H1 (cell line): ENCODE measurements at regions not wholly inside any gene's neighbourhood (a gene's known extent, or its start where the extent isn't known, plus 50 kb on each side); places are given as distances from the start of the nearest gene placed in this dataset.

Experiments used
- CTCF ChIA-PET: fragments of 300-600 bp; sonication (Branson Sonifier 250); formaldehyde crosslinking; loops from one replicate; lab custom pipeline; 2021; ENCODE audit not compliant: partially characterized antibody; lab: Charles Lee
- POLR2A ChIA-PET: fragments of 300-600 bp; sonication (Branson Sonifier 250); formaldehyde crosslinking; loops from one replicate; lab custom pipeline; 2021; ENCODE audit warnings: inconsistent platforms; ENCODE audit not compliant: partially characterized antibody; lab: Charles Lee
- DNase-seq, 2 experiments: peaks; one replicate each; pipeline versions ENCODE4 v3.0.0 to v3.0.0-alpha.2; 2010 to 2022; ENCODE audit warnings: low spot score in 2 of 2, low read depth in 1 of 2, mixed read lengths in 1 of 2
- FAIRE-seq: peaks from 2 replicates; lab custom pipeline; 2011; peaks lifted over from hg19 to GRCh38; lab: Jason Lieb, UNC
- H2AFZ ChIP-seq: 2 replicates; pipeline ENCODE4 v1.8.1; 2012; ENCODE audit warnings: low read length, inconsistent platforms
- H2AK5ac ChIP-seq: 2 replicates; pipeline ENCODE4 v1.6.1; 2013; ENCODE audit warnings: low read depth, low read length
- H2BK120ac ChIP-seq: replicated peaks from 2 replicates; pipeline ENCODE3; 2013; ENCODE audit warnings: low read depth, low read length, inconsistent platforms
- H2BK12ac ChIP-seq: 2 replicates; pipeline ENCODE4 v1.6.1; 2013; ENCODE audit warnings: low read depth, low read length
- H2BK15ac ChIP-seq: 2 replicates; pipeline ENCODE4 v1.6.1; 2013; ENCODE audit warnings: low read length
- H2BK20ac ChIP-seq: 2 replicates; pipeline ENCODE4 v1.6.1; 2013; ENCODE audit warnings: low read length
- H2BK5ac ChIP-seq: 2 replicates; pipeline ENCODE4 v1.6.1; 2013; ENCODE audit warnings: low read depth, low read length
- H3K14ac ChIP-seq: 2 replicates; pipeline ENCODE4 v1.6.1; 2013; ENCODE audit warnings: inconsistent platforms; ENCODE audit not compliant: insufficient read length
- H3K18ac ChIP-seq: 2 replicates; pipeline ENCODE4 v1.6.1; 2013; ENCODE audit warnings: low read length; ENCODE audit errors: extremely low read depth
- H3K23ac ChIP-seq: 2 replicates; pipeline ENCODE4 v1.6.1; 2013; ENCODE audit warnings: inconsistent platforms; ENCODE audit not compliant: insufficient read length
- H3K23me2 ChIP-seq: 2 replicates; pipeline ENCODE4 v1.6.1; 2013; ENCODE audit warnings: low read depth, low read length
- H3K27ac ChIP-seq: 2 replicates; pipeline ENCODE4 v1.6.1; 2011; ENCODE audit warnings: low read depth, low read length, inconsistent platforms
- H3K27me3 ChIP-seq, 4 experiments: replicated peaks in 1 of 4; 1 replicate in 1 of 4; 2 replicates in 3 of 4; pipeline versions ENCODE4 v1.6.1 to v1.8.1; 2011 to 2013; ENCODE audit warnings: low read length in 3 of 4, mild to moderate bottlenecking in 3 of 4, inconsistent platforms in 2 of 4, mixed read lengths in 2 of 4, moderate library complexity in 1 of 4; ENCODE audit not compliant: control insufficient read depth in 3 of 4, insufficient read depth in 3 of 4; ENCODE audit errors: extremely low read depth in 1 of 4
- H3K36me3 ChIP-seq, 4 experiments: 2 replicates each; pipeline versions ENCODE4 v1.6.1 to v1.8.1; 2011 to 2013; ENCODE audit warnings: mild to moderate bottlenecking in 4 of 4, low read length in 3 of 4, moderate library complexity in 2 of 4, control low read depth in 1 of 4, inconsistent platforms in 1 of 4; ENCODE audit not compliant: insufficient read depth in 4 of 4, control insufficient read depth in 2 of 4
- H3K4ac ChIP-seq: replicated peaks from 2 replicates; pipeline ENCODE3; 2013; ENCODE audit warnings: low read length, low read depth, mixed read lengths, inconsistent platforms; ENCODE audit not compliant: insufficient read length
- H3K4me1 ChIP-seq, 4 experiments: replicated peaks in 1 of 4; 1 replicate in 1 of 4; 2 replicates in 3 of 4; pipeline versions ENCODE4 v1.6.1 to v1.8.1; 2011 to 2013; ENCODE audit warnings: low read length in 3 of 4, inconsistent platforms in 2 of 4, mixed read lengths in 1 of 4; ENCODE audit not compliant: insufficient read depth in 4 of 4, control insufficient read depth in 3 of 4
- H3K4me2 ChIP-seq, 2 experiments: 2 replicates each; pipeline versions ENCODE4 v1.6.1 to v1.8.1; 2011 to 2013; ENCODE audit warnings: low read depth in 2 of 2, low read length in 2 of 2, control low read depth in 1 of 2, inconsistent platforms in 1 of 2, mild to moderate bottlenecking in 1 of 2; ENCODE audit not compliant: insufficient read depth in 1 of 2
- H3K4me3 ChIP-seq, 4 experiments: fragments of 200-600, 300-600 bp in 1 of 4; sonication (generic), shearing (Covaris generic), sonication (Bioruptor Twin) in 1 of 4; 2 replicates each; pipeline versions ENCODE4 v1.5.1 to v1.8.1; 2011 to 2016; ENCODE audit warnings: low read length in 4 of 4, low read depth in 3 of 4, control low read depth in 2 of 4, inconsistent platforms in 2 of 4, mild to moderate bottlenecking in 2 of 4, mixed read lengths in 1 of 4, moderate library complexity in 1 of 4; ENCODE audit not compliant: insufficient read depth in 2 of 4; ENCODE audit errors: extremely low read depth in 1 of 4
- H3K56ac ChIP-seq: replicated peaks from 2 replicates; pipeline ENCODE3; 2013; ENCODE audit warnings: low read depth, mild to moderate bottlenecking, mixed read lengths, low read length, inconsistent platforms; ENCODE audit not compliant: insufficient read length
- H3K79me1 ChIP-seq: 2 replicates; pipeline ENCODE4 v1.6.1; 2013; ENCODE audit warnings: low read depth, low read length, control low read depth
- H3K79me2 ChIP-seq, 2 experiments: 2 replicates each; pipeline versions ENCODE4 v1.6.1 to v1.8.1; 2012 to 2013; ENCODE audit warnings: low read length in 2 of 2, mild to moderate bottlenecking in 2 of 2, inconsistent platforms in 1 of 2; ENCODE audit not compliant: insufficient read depth in 2 of 2, control insufficient read depth in 1 of 2
- H3K9ac ChIP-seq, 4 experiments: replicated peaks in 1 of 4; 1 replicate in 1 of 4; 2 replicates in 3 of 4; pipeline versions ENCODE4 v1.6.1 to v1.8.1; 2011 to 2013; ENCODE audit warnings: low read depth in 3 of 4, low read length in 3 of 4, control low read depth in 2 of 4, mild to moderate bottlenecking in 2 of 4, moderate library complexity in 2 of 4, inconsistent platforms in 1 of 4; ENCODE audit errors: extremely low read depth in 1 of 4
- H3K9me3 ChIP-seq, 2 experiments: 2 replicates each; pipeline versions ENCODE4 v1.6.1 to v1.8.1; 2012 to 2013; ENCODE audit warnings: mild to moderate bottlenecking in 2 of 2, moderate library complexity in 2 of 2, control low read depth in 1 of 2, inconsistent platforms in 1 of 2, low read depth in 1 of 2, low read length in 1 of 2, mixed read lengths in 1 of 2; ENCODE audit not compliant: insufficient read depth in 2 of 2
- H4K20me1 ChIP-seq, 2 experiments: replicated peaks in 1 of 2; 2 replicates each; pipeline versions ENCODE3 to v1.8.1; 2011 to 2013; ENCODE audit warnings: inconsistent platforms in 2 of 2, low read length in 2 of 2, mild to moderate bottlenecking in 1 of 2; ENCODE audit not compliant: insufficient read depth in 2 of 2, control insufficient read depth in 1 of 2
- H4K5ac ChIP-seq: 2 replicates; pipeline ENCODE4 v1.6.1; 2013; ENCODE audit warnings: low read length, low read depth, mixed read lengths, inconsistent platforms; ENCODE audit not compliant: insufficient read length
- H4K8ac ChIP-seq: 2 replicates; pipeline ENCODE4 v1.8.0; 2013; ENCODE audit warnings: mild to moderate bottlenecking, moderate library complexity, low read length, inconsistent platforms; ENCODE audit not compliant: insufficient read depth; ENCODE audit errors: extremely low read depth
- H4K91ac ChIP-seq: replicated peaks from 2 replicates; pipeline ENCODE3; 2013; ENCODE audit warnings: low read length, mixed read lengths, inconsistent platforms; ENCODE audit not compliant: insufficient read length
- EZH2 ChIP-seq: fragments of 200-600 bp; sonication (generic); IDR thresholded peaks from 2 replicates; pipeline ENCODE4 v1.7.1; 2012; ENCODE audit warnings: low read depth, mild to moderate bottlenecking, moderate library complexity, low read length, inconsistent platforms; ENCODE audit not compliant: severe bottlenecking
- FOSL1 ChIP-seq: IDR thresholded peaks from 2 replicates; pipeline ENCODE4 v1.6.1; 2011; ENCODE audit warnings: mild to moderate bottlenecking, low read depth, low read length, moderate library complexity; ENCODE audit not compliant: insufficient read depth
- RXRA ChIP-seq: IDR thresholded peaks from 2 replicates; pipeline ENCODE4 v1.6.1; 2011; ENCODE audit warnings: low read depth, mild to moderate bottlenecking, low read length, moderate library complexity; ENCODE audit not compliant: insufficient read depth
- WGBS, 2 experiments: shearing (Covaris generic) in 1 of 2; methylation state at CpG; one replicate each; pipeline versions ENCODE4 v1.1.6 to v1.1.7; 2013 to 2015; ENCODE audit warnings: low lambda C conversion rate in 2 of 2, mixed read lengths in 2 of 2, inconsistent platforms in 1 of 2, low coverage in 1 of 2, missing lambda C conversion rate in 1 of 2; ENCODE audit not compliant: insufficient replicate concordance in 2 of 2, insufficient coverage in 1 of 2, insufficient read length in 1 of 2; ENCODE audit errors: extremely low coverage in 1 of 2, missing lambda C conversion rate in 1 of 2; 5-methylcytosine and 5-hydroxymethylcytosine counted together

GRCh38 chr4:107319386-107319785, 283.3 kb upstream of the DKK2 start:
- 100% methylated on average over 1 of the region's 1 CpG; no CpG with 5 or more reads in 1 of the 2 experiments for WGBS, 2 experiments
- TF ChIP-seq EZH2 (no peak), FOSL1 (no peak), RXRA (no peak)
- TF ChIP-seq, all 59 proteins: peak for 0
- H2AFZ ChIP-seq: no peak overlapping the region

More at GRCh38 chr4:107319386-107319785, 283.3 kb upstream of the DKK2 start:
- H3K9ac ChIP-seq: no peak overlapping the region
- no peak overlapping the region for H2BK15ac ChIP-seq
- ChIA-PET POLR2A (no interaction called here), CTCF (no interaction called here)
- H3K27me3 ChIP-seq: no peaks in the 10 kb centered on the region
- no peak for DNase-seq
- H4K20me1 ChIP-seq: no peaks in the 10 kb centered on the region
- H3K79me1 ChIP-seq: no peaks in the 10 kb centered on the region
- no peak overlapping the region for H2BK120ac ChIP-seq
- no peak overlapping the region for H3K23ac ChIP-seq
- no peak overlapping the region for H2BK5ac ChIP-seq
- no peak overlapping the region for H3K4me3 ChIP-seq
- no peak overlapping the region for H3K4ac ChIP-seq
- no peaks in the 10 kb centered on the region for H3K36me3 ChIP-seq
- H3K27ac ChIP-seq: no peak overlapping the region
- no peaks in the 10 kb centered on the region for H3K79me2 ChIP-seq
- H2BK20ac ChIP-seq: no peak overlapping the region
- H4K5ac ChIP-seq: no peak overlapping the region
- H2BK12ac ChIP-seq: no peak overlapping the region
- FAIRE-seq: no peak
- H3K4me2 ChIP-seq: no peak overlapping the region
- H3K14ac ChIP-seq: no peak overlapping the region
- no peaks in the 10 kb centered on the region for H3K23me2 ChIP-seq
- H3K56ac ChIP-seq: no peak overlapping the region
- H4K8ac ChIP-seq: no peak overlapping the region
- H3K18ac ChIP-seq: no peak overlapping the region
- no peak overlapping the region for H2AK5ac ChIP-seq
- H3K4me1 ChIP-seq: no peaks in the 10 kb centered on the region
- no peak overlapping the region for H4K91ac ChIP-seq
- no peaks in the 10 kb centered on the region for H3K9me3 ChIP-seq
